ENCODE measurements at regions not wholly inside any gene's neighbourhood (a gene's known extent, or its start where the extent isn't known, plus 50 kb on each side); places are given as distances from the start of the nearest gene placed in this dataset.

GRCh38 chr10:88066876-88067275 lies 203.5 kb downstream of the PTEN start:
- H3K36me3 ChIP-seq (ENCODE audit: control insufficient read depth in 2 of 2, extremely low read depth in 1 of 2, insufficient read depth in 2 of 2, low read length in 2 of 2): no peaks in the 10 kb centered on the region
- FAIRE-seq (no peak), DNase-seq (ENCODE audit: low read depth, low spot score) (no peak)
- no peaks in the 10 kb centered on the region for H4K20me1 ChIP-seq (ENCODE audit: control insufficient read depth, extremely low read depth, insufficient read depth, low read length)
- dilution Hi-C loops (cut with MboI; ENCODE audit: extremely low pct_ligation_motif_present, low sequenced_read_pairs): no loop called here
- H3K4me3 ChIP-seq (ENCODE audit: control insufficient read depth in 2 of 3, extremely low read depth in 1 of 3, insufficient read depth in 2 of 3, low read depth in 1 of 3, low read length in 3 of 3): no peak overlapping the region
- H3K9me1 ChIP-seq (ENCODE audit: control insufficient read depth, extremely low read depth, insufficient read depth, low read length): no peaks in the 10 kb centered on the region
- no peaks in the 10 kb centered on the region for H3K9me3 ChIP-seq (ENCODE audit: control insufficient read depth, low read depth, low read length)
- no peaks in the 10 kb centered on the region for H3K27me3 ChIP-seq (ENCODE audit: control insufficient read depth, extremely low read depth, insufficient read depth, low read length)
- no peaks in the 10 kb centered on the region for H3K79me2 ChIP-seq (ENCODE audit: control insufficient read depth, insufficient read depth, low read length)
- H3K4me1 ChIP-seq (ENCODE audit: control insufficient read depth, extremely low read depth, insufficient read depth, low read length): no peaks in the 10 kb centered on the region
- no peak overlapping the region for H3K27ac ChIP-seq (ENCODE audit: control insufficient read depth, insufficient read depth, low read length)
- TF ChIP-seq CTCF (optimal IDR thresholded peaks at IDR 0.05 in 1 of 3, IDR thresholded peaks at IDR 0.05 in 1 of 3, conservative IDR thresholded peaks at IDR 0.05 in 1 of 3; ENCODE audit: extremely low read depth in 1 of 3, insufficient read depth in 2 of 3, low read length in 3 of 3): no peak
- no peak for TF ChIP-seq EZH2 (IDR thresholded peaks at IDR 0.05; ENCODE audit: low read length)
- H3K4me2 ChIP-seq (ENCODE audit: control insufficient read depth, extremely low read depth, insufficient read depth, low read depth, low read length): no peak overlapping the region
- no peak overlapping the region for H2AFZ ChIP-seq (ENCODE audit: control insufficient read depth, low read length)
- H3K9ac ChIP-seq (ENCODE audit: control insufficient read depth, extremely low read depth, insufficient read depth, low read length): no peak overlapping the region

- dilution Hi-C loops (cut with MboI; ENCODE audit: extremely low pct_ligation_motif_present, low sequenced_read_pairs): no loop called here
These were observed 204.3 kb downstream of the PTEN start for GRCh38 chr10:88067737-88068136.

More at GRCh38 chr10:88067737-88068136, 204.3 kb downstream of the PTEN start:
- no peaks in the 10 kb centered on the region for H4K20me1 ChIP-seq (ENCODE audit: control insufficient read depth, extremely low read depth, insufficient read depth, low read length)
- H3K9ac ChIP-seq (ENCODE audit: control insufficient read depth, extremely low read depth, insufficient read depth, low read length): no peak overlapping the region
- no peak overlapping the region for H3K4me3 ChIP-seq (ENCODE audit: control insufficient read depth in 2 of 3, extremely low read depth in 1 of 3, insufficient read depth in 2 of 3, low read depth in 1 of 3, low read length in 3 of 3)
- no peak overlapping the region for H2AFZ ChIP-seq (ENCODE audit: control insufficient read depth, low read length)
- H3K9me1 ChIP-seq (ENCODE audit: control insufficient read depth, extremely low read depth, insufficient read depth, low read length): no peaks in the 10 kb centered on the region
- H3K27me3 ChIP-seq (ENCODE audit: control insufficient read depth, extremely low read depth, insufficient read depth, low read length): no peaks in the 10 kb centered on the region
- no peaks in the 10 kb centered on the region for H3K79me2 ChIP-seq (ENCODE audit: control insufficient read depth, insufficient read depth, low read length)
- no peaks in the 10 kb centered on the region for H3K9me3 ChIP-seq (ENCODE audit: control insufficient read depth, low read depth, low read length)
- DNase-seq (ENCODE audit: low read depth, low spot score) (no peak), FAIRE-seq (no peak)
- H3K4me2 ChIP-seq (ENCODE audit: control insufficient read depth, extremely low read depth, insufficient read depth, low read depth, low read length): no peak overlapping the region
- no peak overlapping the region for H3K27ac ChIP-seq (ENCODE audit: control insufficient read depth, insufficient read depth, low read length)
- TF ChIP-seq CTCF (optimal IDR thresholded peaks at IDR 0.05 in 1 of 3, IDR thresholded peaks at IDR 0.05 in 1 of 3, conservative IDR thresholded peaks at IDR 0.05 in 1 of 3; ENCODE audit: extremely low read depth in 1 of 3, insufficient read depth in 2 of 3, low read length in 3 of 3) (no peak), EZH2 (IDR thresholded peaks at IDR 0.05; ENCODE audit: low read length) (no peak)
- H3K36me3 ChIP-seq (ENCODE audit: control insufficient read depth in 2 of 2, extremely low read depth in 1 of 2, insufficient read depth in 2 of 2, low read length in 2 of 2): no peaks in the 10 kb centered on the region
- no peaks in the 10 kb centered on the region for H3K4me1 ChIP-seq (ENCODE audit: control insufficient read depth, extremely low read depth, insufficient read depth, low read length)
